Gastrocnemius medialis (tissue), 4 donors: ENCODE measurements at regions not wholly inside any gene's neighbourhood (a gene's known extent, or its start where the extent isn't known, plus 50 kb on each side); places are given as distances from the start of the nearest gene placed in this dataset.

Experiments
- ATAC-seq, 2 donors: fragments of 150-250 bp; one replicate each; pipeline ENCODE4 v1.9.1; 2016
- DNase-seq, 2 donors: peaks; one replicate each; pipeline ENCODE4 v3.0.0-alpha.2; 2019
- H3K27ac ChIP-seq, 4 donors: fragments of 200-600 bp; sonication (generic); 1 replicate in 1 of 4; 2 replicates in 3 of 4; pipeline ENCODE4 v1.5.1; 2016 to 2018; ENCODE audit warnings: mild to moderate bottlenecking in 2 of 4, moderate library complexity in 1 of 4
- H3K27me3 ChIP-seq, 3 donors: fragments of 200-600 bp; sonication (generic) in 2 of 3; 1 replicate in 1 of 3; 2 replicates in 2 of 3; pipeline versions ENCODE4 v1.5.1 to v1.6.0; 2016 to 2019; ENCODE audit warnings: mild to moderate bottlenecking in 1 of 3, moderate library complexity in 1 of 3
- H3K36me3 ChIP-seq, 2 donors: fragments of 200-600 bp; sonication (generic) in 1 of 2; one replicate each; pipeline ENCODE4 v1.5.1; 2017 to 2018
- H3K4me1 ChIP-seq, 2 donors: fragments of 200-600 bp; sonication (generic) in 1 of 2; one replicate each; pipeline ENCODE4 v1.5.1; 2016 to 2017; ENCODE audit warnings: mild to moderate bottlenecking in 2 of 2
- H3K4me3 ChIP-seq, 4 donors: fragments of 200-600 bp; sonication (generic) in 3 of 4; 1 replicate in 1 of 4; 2 replicates in 3 of 4; pipeline ENCODE4 v1.5.1; 2016 to 2019; ENCODE audit warnings: mild to moderate bottlenecking in 2 of 4
- H3K9me3 ChIP-seq, 3 donors: fragments of 200-600 bp; sonication (generic) in 2 of 3; 1 replicate in 1 of 3; 2 replicates in 2 of 3; pipeline ENCODE4 v1.5.1; 2016 to 2019
- CTCF ChIP-seq, 5 experiments: fragments of 450-650 bp in 3 of 5; fragments of 200-600 bp in 2 of 5; sonication (generic) in 2 of 5; IDR thresholded peaks in 4 of 5; conservative IDR thresholded peaks in 1 of 5; 1 replicate in 4 of 5; 2 replicates in 1 of 5; pipeline ENCODE4 v1.5.1; 2016 to 2019; ENCODE audit warnings: antibody characterized with exemption in 5 of 5, mild to moderate bottlenecking in 3 of 5, moderate library complexity in 3 of 5
- POLR2A ChIP-seq, 2 donors: fragments of 450-650 bp; IDR thresholded peaks; one replicate each; pipeline ENCODE4 v1.6.1; 2017; ENCODE audit warnings: antibody characterized with exemption in 2 of 2, mild to moderate bottlenecking in 2 of 2, moderate library complexity in 2 of 2
- in situ Hi-C, 4 donors: fragments of 200-750 bp; cut with MboI; loops; one replicate each; pipeline versions ENCODE4 v1.15.0 to v1.8.0; 2017; ENCODE audit warnings: low sequenced_read_pairs in 4 of 4
- intact Hi-C: fragments of 100-400 bp; cut with DNase I; formaldehyde crosslinking; loops from one replicate; pipeline ENCODE4 v1.15.1; 2023; ENCODE audit warnings: low total_unique reads

- peaks cover 0 to 8% (median 7%) of the 10 kb centered on the region in 3 donors for H3K27me3 ChIP-seq
- no peaks in the 10 kb centered on the region for H3K36me3 ChIP-seq
- in situ Hi-C loops, result no loop called here
- intact Hi-C loops, result no loop called here
- no peaks in the 10 kb centered on the region for H3K9me3 ChIP-seq
- DNase-seq (no peak), ATAC-seq (peak in 1 of 2 donors; percentile 14)
- H3K4me1 ChIP-seq, result peaks cover 0 to 2% of the 10 kb centered on the region in 2 donors
- peak overlapping the region; percentile 43 to 57 (median 48) for H3K27ac ChIP-seq
- TF ChIP-seq POLR2A (IDR thresholded peaks at IDR 0.05) (no peak), CTCF (IDR thresholded peaks at IDR 0.05 in 4 of 5, conservative IDR thresholded peaks at IDR 0.05 in 1 of 5) (no peak)
- H3K4me3 ChIP-seq, result no peak overlapping the region
These were observed 125.4 kb downstream of the RIPK4 start for GRCh38 chr21:41641510-41641815.

GRCh38 chr21:41640748-41641509 lies 125.9 kb downstream of the RIPK4 start:
- H3K27ac ChIP-seq, result peak overlapping the region in 3 of 4 donors; percentile 24 to 57 (median 43)

GRCh38 chr21:41639766-41640165 lies 127.1 kb downstream of the RIPK4 start:
- intact Hi-C loops (no loop called here), in situ Hi-C loops (no loop called here)
- Histone ChIP-seq H3K36me3 (no peaks in the 10 kb centered on the region), H3K27ac (no peak overlapping the region), H3K4me1 (peaks cover 0 to 2% of the 10 kb centered on the region in 2 donors), H3K27me3 (peaks cover 0 to 7% (median 6%) of the 10 kb centered on the region in 3 donors), H3K9me3 (no peaks in the 10 kb centered on the region), H3K4me3 (no peak overlapping the region)
- no peak for TF ChIP-seq CTCF (IDR thresholded peaks at IDR 0.05 in 4 of 5, conservative IDR thresholded peaks at IDR 0.05 in 1 of 5)
- no peak for DNase-seq
- ATAC-seq, result no peak

More at GRCh38 chr21:41640748-41641509, 125.9 kb downstream of the RIPK4 start:
- intact Hi-C loops, result no loop called here
- H3K9me3 ChIP-seq, result no peaks in the 10 kb centered on the region
- peaks cover 0 to 8% (median 7%) of the 10 kb centered on the region in 3 donors for H3K27me3 ChIP-seq
- no peak for DNase-seq
- ATAC-seq, result peak in 1 of 2 donors; percentile 53
- peaks cover 0 to 2% of the 10 kb centered on the region in 2 donors for H3K4me1 ChIP-seq
- H3K4me3 ChIP-seq, result no peak overlapping the region
- in situ Hi-C loops, result no loop called here
- no peak for TF ChIP-seq CTCF (IDR thresholded peaks at IDR 0.05 in 4 of 5, conservative IDR thresholded peaks at IDR 0.05 in 1 of 5)
- TF ChIP-seq POLR2A (IDR thresholded peaks at IDR 0.05), result no peak
- H3K36me3 ChIP-seq, result no peaks in the 10 kb centered on the region

- H3K27ac ChIP-seq, result no peak overlapping the region
- TF ChIP-seq POLR2A (IDR thresholded peaks at IDR 0.05) (no peak), CTCF (IDR thresholded peaks at IDR 0.05 in 4 of 5, conservative IDR thresholded peaks at IDR 0.05 in 1 of 5) (no peak)
- no peaks in the 10 kb centered on the region for H3K36me3 ChIP-seq
- DNase-seq (no peak), ATAC-seq (no peak)
- no peaks in the 10 kb centered on the region for H3K9me3 ChIP-seq
- in situ Hi-C loops (no loop called here), intact Hi-C loops (no loop called here)
- H3K4me3 ChIP-seq, result no peak overlapping the region
- H3K4me1 ChIP-seq, result peaks cover 0 to 2% of the 10 kb centered on the region in 2 donors
- H3K27me3 ChIP-seq, result peaks cover 0 to 6% (median 4%) of the 10 kb centered on the region in 3 donors
These were observed 127.5 kb downstream of the RIPK4 start for GRCh38 chr21:41639336-41639735.
